Left hindlimb (tissue), 1 donor: ENCODE measurements at regions not wholly inside any gene's neighbourhood (a gene's known extent, or its start where the extent isn't known, plus 50 kb on each side); places are given as distances from the start of the nearest gene placed in this dataset.
A peak's percentile ranks its signal among the peaks of the same experiment; 100 is the strongest.
"Not testable (repeated sequence)": the region's sequence is repeated elsewhere in the genome, so short reads cannot be mapped to it uniquely, and the experiment has no call there.

Source experiments
- DNase-seq: peaks from one replicate; pipeline ENCODE4 v3.0.0-alpha.2; 2018

DNA sequence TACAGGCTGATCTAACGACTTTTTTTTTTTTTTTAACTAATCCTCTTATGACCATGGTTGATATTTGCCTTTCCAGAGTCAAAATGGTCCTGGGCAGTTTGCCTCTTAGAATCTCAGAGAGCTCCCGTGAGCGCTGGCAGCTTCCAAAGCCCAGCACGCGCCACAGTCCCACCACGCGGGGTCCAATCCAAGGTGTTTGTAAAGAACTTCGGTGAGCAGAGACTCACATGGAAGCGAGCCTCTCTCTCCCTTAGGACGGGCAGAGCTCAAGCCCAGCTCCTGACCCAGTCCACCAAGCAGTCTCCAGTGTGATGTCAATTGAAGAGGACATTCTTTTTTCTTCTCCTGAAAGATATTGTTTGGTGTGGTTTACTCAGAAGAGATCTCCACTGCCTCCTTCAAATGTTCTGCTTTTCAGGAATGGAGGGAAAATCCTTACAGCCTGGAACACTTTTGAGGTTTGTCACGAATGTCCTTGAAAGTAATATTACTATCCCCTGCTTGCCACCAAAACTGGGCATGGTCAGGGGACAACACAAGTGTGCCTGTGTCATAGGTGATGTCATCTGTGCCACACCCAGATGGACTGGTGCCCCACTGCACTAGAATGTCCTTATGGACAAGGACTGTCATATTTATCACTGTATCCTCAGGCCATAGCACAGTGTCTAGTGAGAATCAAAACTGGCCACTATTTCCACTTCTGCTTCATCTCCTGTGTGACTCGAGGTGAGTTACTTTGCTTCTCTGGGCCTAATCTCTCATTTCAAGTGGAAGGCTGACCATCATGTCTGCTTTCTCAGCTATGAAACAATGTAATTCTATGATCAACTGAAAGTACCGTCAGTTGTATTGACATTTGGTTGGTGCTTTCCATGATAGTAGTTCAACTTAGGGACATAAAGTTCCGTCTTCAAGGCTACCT, 97.4 kb upstream of the EDEM3 start:
- DNase-seq = no peak

DNA sequence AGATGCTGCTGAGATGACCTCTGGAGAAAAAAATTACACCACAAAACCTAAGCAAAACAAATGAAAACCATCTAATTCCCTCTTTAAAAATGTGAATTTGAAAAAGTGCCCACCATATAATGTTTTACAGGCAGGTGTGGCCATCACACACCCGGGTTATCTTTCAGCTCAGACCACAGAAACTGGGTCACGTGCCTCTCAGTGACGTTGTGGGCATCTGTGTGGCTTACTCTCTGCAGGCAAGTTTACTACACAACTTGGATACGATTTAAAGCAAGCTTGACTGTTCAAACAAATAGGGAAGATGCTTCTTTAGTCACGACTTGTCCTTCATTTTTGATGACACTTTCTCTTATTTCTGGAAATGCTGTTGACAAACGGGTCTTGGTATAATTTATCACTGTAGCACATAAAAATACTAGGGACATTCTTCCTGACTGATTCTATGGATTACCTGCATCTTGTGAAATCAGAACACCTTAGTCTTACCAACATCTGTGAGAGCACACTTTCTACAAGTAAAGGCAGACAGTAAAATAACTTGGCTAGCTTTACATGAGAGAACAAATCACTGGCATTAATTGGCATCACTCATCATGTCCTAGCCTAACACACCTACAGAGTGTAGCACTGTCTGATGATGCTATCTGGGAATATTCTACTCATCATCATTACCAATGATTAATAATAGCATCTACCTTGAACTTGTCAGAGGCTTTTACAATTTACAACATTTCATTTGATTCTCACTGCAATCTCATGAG, 89.3 kb upstream of the EDEM3 start:
- no peak for DNase-seq

DNA sequence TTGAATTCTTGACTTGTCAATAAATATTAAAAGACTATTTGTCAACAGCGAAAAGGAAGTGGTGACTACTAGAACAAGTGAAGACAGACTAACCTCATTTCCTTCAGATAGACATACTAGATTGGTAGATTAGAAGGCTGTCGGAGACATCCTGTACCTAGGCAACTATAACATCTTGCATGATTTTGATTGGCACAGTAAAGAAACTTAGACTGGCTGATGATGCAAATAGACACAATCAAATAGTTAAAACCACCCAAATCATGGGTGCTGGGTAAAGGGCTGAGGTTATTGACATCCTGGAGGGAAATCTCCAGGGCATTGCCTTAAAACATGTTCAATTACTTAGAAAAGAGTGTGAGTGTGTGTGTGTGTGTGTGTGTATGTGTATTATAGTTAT, 85.9 kb upstream of the EDEM3 start:
- no peak for DNase-seq

DNA sequence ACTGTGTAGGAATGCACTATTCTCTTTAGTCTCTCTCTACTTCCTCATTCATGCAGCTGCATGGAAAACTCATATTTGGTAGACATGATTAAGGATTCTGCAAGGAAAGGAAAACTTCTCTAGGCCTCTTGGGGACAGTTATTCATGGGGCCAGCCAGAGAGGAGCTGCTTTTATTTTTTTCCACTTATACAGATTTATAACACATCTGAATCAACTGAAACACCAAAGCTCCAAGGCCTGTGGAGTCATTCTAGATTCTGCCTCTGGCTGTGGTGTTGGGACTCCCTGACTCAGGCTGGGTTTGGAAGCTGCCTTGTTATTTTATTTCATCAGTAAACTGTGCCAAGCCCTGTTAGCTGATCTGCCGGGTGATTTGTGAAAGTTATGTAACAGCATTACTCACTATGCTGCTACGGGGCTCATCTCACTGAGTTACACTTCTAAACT, 83.9 kb upstream of the EDEM3 start:
- peak; percentile 88 for DNase-seq

DNA sequence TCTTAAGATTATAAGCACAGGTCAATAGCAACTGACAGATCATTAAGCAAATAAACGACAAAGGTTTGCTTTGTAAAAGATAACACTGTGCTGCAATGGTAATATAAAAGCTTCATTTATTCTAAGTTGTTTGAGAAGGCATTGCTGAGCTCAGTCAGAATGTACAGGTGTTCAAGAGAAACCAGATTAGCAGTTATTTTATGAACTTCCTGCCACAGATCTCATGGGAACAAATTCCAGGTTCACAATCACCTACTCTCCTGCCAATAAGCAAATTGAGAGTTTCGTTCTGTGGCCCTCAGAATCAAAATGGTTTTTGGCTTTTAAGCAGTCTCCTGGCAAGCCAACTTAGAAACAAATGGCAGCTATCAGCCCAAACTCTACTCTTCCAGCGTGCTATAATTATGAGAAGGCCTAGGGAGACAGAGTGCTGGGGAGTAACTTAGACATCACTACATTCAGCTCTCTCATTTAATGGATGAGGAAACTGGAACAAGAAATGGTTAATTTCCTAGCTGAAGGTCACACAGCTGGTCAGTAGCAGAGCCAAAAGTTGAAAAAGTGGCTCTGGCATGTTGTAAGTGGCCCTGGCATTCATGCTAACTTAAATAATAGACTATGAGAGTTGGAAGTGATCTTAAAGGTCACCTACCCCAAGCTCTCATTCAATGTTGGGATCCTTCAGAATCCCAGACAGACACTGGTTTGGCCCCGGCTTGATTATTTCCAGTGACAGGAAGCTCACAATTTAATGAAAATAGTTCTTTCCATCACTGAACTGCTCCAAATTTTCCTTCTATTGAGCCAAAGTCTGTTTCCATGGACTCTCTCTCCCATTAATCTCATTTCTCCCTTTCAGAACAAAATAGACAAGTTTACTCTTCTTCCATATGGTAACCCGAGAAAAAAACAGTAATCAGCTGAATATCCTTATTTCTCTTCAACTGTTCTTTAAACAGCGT, 82.6 kb upstream of the EDEM3 start:
- peak; percentile 48 for DNase-seq

DNA sequence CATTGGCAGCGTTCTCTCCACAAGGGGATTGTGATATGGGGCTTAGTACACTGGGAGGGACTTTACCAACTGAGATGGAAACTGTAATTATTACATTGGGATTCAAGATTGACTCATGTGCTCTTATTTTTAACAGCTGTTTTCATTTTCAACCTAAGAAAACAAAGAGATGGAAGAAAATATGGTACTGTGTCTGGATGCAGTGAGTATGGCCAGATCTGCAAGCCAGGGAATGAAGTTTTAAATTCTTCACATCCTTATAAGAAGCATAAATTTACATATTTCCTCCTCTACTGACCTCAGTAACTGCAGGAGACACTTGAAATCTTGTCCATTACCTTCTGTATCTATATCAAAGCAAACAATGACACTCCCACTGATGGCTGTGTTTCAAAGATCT, 81.5 kb upstream of the EDEM3 start:
- DNase-seq = no peak

DNA sequence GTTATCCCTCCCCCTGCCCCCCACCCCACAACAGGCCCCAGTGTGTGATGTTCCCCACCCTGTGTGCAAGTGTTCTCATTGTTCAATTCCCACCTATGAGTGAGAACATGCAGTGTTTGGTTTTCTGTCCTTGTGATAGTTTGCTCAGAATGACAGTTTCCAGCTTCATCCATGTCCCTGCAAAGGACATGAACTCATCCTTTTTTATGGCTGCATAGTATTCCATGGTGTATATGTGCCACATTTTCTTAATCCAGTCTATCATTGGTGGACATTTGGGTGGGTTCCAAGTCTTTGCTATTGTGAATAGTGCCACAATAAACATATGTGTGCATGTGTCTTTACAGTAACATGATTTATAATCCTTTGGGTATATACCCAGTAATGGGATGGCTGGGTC, 79.3 kb upstream of the EDEM3 start:
- DNase-seq = not testable (repeated sequence)

DNA sequence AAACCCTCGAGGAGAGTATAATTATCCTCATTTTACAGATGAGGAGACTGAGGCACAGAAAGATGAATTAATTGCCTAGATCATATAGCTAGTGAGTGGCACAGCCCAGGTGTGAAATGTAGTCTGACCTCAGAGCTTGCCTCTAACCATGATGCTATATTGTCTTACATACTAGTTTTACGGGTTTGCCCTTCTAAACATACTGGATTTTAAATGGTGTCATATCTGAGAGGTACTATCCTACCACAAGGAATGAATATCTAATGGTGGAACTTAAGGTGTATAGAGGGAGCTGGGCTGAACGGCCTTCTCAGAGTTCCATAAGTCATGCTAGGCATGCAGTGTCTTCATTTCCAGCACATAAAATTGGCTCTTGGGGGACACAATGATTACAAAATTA, 77.9 kb upstream of the EDEM3 start:
- no peak for DNase-seq

DNA sequence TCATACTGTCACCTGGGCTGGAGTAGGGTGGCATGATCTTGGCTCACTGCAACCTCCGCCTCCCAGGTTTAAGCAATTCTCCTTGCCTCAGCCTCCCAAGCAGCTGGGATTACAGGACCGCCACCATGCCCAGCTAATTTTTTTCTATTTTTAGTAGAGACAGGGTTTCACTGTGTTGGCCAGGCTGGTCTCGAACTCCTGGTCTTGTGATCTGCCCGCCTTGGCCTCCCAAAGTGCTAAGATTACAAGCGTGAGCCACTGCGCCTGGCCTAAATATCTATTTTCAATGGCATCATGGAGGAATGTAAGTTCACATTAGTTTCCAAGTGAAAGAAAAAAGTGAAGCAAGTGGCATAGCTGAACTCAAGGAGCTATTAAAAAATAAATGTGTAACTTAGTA, 74.8 kb upstream of the EDEM3 start:
- DNase-seq = not testable (repeated sequence)

DNA sequence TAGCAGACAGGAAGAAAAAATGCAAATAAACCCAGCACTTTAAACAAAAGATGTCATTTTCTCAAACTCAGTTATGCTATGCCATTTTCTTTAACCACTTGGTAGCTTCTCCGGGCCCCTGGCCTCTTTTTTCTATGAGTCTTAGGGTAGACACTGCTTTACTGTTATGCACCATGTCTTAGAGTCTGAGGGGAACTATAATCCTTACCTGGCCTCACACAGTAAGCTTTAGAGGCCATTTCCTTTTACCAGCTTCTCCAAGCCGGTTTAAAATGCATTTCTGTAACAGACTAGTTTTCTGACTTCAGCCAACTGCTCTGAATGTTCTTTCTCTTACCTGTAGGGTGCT, 73.7 kb upstream of the EDEM3 start:
- DNase-seq = no peak

DNA sequence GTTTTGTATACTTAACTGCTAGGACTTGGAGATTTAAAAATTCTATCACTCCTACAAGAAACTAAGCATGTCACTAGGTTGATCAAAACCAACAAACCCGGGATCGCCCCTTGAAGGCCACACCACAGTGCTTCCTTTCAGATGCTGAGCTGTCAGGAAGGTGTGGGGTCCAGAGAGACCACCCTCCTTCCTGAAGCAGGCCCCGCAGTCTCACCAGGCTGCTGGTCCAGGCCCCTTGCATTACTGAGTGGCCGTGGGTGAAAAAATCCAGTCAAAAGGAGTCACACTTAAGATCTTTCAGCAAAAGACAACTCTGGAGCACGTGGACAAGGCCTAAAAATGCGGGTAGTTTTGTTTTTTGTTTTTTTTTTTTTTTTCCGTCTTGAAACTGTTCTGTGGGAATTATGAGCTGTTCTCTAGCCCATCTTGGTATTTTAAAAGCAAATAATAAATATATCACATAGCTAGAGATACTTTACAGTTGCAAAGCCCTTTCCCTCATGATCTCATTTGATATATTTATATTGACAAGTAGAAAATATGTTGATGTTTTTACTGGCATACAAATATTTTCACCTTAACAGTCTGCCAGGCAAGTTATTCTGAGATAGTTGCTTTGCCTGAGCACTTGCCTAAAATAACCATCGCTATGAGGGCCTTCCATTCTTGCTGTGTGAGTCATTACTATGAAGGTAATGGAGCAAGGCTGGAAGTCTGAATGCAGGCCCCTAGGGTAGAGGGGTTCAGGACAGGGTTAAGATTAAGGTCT, 73.1 kb upstream of the EDEM3 start:
- DNase-seq = peak; percentile 47

DNA sequence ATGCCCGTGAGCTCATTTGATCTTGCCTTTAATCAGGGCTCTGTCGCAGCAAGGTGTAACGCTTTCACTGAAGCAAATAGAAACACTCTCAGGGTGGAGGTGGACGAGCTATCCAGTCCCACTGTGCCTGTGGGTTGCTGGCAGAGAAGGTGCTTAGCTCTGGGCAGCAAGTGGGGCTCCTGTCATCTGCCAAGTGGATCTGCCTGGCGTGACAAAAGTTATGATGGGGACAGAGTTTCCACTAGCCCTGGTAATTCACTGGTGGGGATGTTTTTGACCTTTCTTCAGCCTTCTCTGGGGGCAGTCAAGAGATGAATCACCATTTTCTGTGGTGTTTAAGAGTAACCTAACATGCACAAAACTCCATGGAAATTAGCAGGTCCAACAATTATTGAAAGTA, 71.3 kb upstream of the EDEM3 start:
- DNase-seq = no peak

DNA sequence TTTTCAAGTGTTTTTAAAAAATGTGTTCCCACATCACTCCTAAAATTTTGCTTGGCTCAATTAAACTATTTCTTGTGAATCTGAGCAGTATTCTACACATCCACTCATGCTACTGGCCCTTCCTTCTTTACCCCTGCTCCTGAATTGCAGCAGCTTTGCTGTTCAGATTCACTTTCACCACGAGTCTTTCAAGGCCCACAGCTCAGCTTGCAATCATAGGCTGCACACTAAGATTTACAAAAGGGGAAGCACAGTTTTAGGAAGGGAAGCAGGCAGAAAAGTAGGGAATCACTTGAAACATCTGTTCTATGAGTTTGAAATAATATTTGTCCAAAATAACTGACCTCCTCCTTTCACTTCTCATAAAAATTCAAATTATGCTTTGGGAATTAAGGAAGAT, 70.9 kb upstream of the EDEM3 start:
- no peak for DNase-seq

DNA sequence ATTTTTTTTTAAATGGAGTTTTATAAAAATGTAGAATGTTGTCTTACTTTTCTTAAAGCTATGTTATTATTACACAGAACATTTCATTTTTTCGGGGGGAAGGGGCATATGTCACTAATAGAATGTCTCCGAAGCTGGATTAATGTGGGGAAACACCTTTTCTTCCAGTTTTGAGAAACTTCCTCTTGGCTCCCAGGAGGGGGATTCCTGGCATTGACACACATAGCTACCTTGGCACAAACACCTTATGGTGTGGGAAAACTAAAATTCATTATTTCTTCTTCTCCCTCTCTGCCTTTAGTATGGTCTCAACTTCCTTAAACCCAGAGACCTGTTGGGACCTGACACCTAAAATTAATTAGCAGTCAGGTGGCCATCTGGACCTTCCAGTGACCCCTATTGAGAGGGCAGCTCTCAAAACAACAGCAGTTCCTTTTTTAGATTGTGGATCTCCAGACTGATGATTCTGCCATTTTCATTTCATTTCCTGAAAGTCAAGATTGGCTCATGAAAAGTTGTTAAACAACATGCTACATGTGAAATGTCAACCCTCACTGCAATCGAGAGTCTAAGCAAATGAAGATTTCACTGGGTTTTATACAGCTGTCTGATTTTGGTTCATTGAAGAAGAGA, 70.1 kb upstream of the EDEM3 start:
- DNase-seq = no peak

DNA sequence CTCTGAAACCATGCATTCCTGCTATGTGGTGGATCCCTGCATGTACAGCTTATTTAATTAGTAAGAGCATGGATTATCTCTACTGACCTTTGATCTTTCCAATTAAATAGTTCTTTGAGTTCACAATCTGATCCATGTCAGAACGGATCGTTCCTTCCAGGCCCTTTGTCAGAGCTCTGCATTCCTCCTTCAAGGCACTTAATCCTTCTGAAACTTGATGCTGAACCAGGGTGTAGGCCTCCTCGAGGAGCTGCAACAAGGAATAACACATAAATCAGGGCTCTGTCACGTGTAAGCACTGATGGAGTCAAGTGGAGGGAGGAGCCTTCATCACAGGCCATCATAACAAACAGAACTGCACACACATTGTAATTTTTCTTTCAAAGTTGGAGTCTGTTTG, 68.4 kb upstream of the EDEM3 start:
- DNase-seq = no peak

DNA sequence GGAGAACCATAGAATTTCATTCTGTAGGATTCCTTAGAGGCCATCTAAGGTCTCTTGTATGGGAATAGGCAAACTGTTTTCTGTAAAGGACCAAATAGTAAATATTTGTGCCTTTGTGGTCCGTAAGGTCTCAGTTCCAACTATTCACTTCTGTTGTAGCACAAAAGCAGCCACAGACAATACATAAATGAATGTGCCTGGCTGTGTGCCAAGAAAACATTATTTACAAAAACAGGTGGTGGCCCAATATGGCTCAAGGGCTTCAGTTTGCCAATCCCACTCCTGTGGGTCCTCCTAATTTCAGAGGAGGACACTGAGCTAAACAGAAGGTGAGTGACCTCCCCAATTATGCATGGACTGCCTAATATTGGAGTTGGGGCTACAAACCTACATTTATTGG, 67.6 kb upstream of the EDEM3 start:
- DNase-seq = no peak

DNA sequence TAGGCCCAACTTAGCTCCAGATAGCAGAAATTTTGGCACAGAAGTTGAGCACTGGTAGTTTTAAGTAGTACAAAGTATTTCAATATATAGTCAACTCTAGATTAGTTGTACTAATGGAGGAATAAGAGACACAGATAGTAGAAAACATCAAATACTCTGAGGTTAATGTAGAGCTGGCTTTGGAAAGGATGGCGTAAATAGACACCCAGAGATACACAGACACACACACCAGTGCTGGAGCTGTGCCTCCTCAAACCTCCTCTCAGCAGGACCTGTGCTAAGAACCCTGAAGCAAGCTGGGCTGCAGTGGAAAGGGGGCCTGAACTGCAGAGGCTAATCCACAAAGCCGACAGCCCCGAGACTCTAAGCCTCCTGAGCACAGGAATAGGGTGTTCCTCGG, 67.0 kb upstream of the EDEM3 start:
- DNase-seq = no peak

DNA sequence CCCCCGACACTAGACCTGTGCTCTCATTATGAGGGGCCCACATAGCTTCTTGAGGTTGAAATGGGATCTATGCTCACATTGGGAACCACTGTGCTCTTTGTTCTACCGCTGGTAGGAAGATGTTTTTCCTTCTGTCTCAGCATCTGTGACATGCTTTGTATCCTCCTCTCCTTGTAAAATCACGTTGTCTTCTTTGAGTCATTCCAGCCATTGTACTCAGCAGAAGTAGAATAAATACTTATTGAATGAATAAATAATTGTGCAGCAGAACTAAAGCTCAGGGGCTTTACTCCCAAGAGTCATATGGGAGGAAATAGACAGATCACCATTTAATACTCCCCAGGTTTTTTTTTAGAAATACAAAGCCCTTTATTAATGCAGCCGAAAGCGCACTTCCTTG, 66.3 kb upstream of the EDEM3 start:
- no peak for DNase-seq

DNA sequence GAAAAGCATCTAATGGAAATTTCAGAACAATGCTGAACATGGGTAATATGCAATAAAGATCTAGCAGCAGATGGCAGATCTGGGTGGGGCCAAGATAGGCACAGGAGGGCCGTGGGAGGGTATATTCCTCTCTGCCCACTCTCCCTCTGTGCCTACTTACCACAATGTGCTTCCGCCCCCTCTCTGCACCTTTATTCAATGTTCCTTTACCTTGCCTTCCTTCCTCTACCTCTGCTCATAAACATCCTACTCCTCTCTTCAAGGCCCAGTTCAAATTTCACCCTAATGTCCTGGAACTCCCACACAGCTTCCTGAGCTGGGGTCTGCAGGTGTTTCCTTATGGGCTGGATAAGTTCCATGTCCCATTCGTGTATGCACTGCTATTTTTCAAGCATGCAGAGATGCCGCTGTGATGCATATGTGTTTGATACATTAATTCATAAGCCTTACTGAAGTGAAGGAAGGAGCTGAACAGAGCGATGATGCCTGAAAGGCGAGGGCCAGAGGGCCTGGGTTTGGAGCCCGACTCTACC, 65.6 kb upstream of the EDEM3 start:
- DNase-seq = no peak

DNA sequence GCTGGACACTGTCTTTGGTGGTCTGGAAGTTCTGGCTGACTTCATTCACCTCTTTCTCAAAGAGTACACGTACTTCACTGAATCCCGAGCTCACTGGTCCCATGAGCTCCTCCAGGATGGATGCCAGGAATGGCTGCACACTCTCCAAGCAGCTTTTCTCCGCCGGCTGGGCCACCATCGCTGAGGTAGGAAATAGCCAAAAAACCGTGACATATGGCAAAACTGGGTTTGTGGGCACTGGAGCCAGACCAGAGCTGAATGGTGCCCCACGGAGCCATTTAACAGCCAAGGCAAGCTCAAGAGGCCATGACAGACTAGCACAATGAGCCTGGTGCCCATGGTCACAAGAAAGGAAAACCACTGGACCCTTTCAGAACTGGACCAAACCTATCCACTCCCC, 64.0 kb upstream of the EDEM3 start:
- DNase-seq = no peak

DNA sequence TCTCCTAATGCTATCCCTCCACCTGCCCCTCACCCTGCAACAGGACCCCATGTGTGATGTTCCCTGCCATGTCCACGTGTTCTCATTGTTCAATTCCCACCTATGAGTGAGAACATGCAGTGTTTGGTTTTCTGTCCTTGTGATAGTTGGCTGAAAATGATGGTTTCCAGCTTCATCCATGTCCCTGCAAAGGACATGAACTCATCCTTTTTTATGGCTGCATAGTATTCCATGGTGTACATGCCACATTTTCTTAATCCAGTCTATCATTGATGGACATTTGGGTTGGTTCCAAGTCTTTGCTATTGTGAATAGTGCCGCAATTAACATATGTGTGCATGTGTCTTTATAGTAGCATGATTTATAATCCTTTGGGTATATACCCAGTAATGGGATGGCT, 62.3 kb upstream of the EDEM3 start:
- not testable (repeated sequence) for DNase-seq
